NB4 (cell line): ENCODE measurements at regions not wholly inside any gene's neighbourhood (a gene's known extent, or its start where the extent isn't known, plus 50 kb on each side); places are given as distances from the start of the nearest gene placed in this dataset.

ENCODE experiments used
- DNase-seq: peaks from one replicate; pipeline ENCODE4 v3.0.0; 2010; ENCODE audit warnings: low read depth
- H3K4me3 ChIP-seq: one replicate; pipeline ENCODE4 v1.5.1; 2011; ENCODE audit warnings: mild to moderate bottlenecking, low read depth, low read length, moderate library complexity
- MYC ChIP-seq: IDR thresholded peaks from 2 replicates; pipeline ENCODE4 v1.6.1; 2011; ENCODE audit warnings: low read depth, low read length
- POLR2A ChIP-seq: IDR thresholded peaks from 2 replicates; pipeline ENCODE4 v1.6.1; 2011; ENCODE audit warnings: mild to moderate bottlenecking; ENCODE audit not compliant: insufficient read length; ENCODE audit errors: extremely low read depth
- TF ChIP-seq, protein P1 (sequence below): IDR thresholded peaks from one replicate; pipeline ENCODE4 v1.5.1; 2012; ENCODE audit warnings: low read depth, low read length
- TF ChIP-seq, protein P2 (sequence below): IDR thresholded peaks from 2 replicates; pipeline ENCODE4 v1.6.1; 2011; ENCODE audit warnings: low read depth, low read length

DNA sequence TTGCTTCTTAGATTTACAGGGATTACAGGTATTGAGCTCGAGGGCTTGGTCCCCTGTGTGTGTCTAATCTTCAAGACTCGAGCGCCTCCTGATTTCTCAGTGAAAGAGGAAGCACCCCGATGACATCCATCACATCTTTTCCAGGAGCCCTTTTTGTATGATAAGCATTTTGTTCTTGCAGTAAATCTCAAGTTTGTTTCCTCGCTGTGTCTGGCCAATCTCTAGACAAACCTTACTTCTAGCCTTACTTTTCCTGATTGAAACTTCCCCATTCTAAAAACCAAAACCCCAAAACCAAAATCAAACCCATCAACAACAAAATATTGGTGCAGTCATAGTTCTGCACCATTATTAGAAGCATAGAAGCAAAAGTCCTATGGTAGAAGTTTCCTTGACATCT lies 286.0 kb downstream of the NFKBIZ start:
- no peak for DNase-seq
- H3K4me3 ChIP-seq, result no peak overlapping the region
- TF ChIP-seq, protein P1, sequence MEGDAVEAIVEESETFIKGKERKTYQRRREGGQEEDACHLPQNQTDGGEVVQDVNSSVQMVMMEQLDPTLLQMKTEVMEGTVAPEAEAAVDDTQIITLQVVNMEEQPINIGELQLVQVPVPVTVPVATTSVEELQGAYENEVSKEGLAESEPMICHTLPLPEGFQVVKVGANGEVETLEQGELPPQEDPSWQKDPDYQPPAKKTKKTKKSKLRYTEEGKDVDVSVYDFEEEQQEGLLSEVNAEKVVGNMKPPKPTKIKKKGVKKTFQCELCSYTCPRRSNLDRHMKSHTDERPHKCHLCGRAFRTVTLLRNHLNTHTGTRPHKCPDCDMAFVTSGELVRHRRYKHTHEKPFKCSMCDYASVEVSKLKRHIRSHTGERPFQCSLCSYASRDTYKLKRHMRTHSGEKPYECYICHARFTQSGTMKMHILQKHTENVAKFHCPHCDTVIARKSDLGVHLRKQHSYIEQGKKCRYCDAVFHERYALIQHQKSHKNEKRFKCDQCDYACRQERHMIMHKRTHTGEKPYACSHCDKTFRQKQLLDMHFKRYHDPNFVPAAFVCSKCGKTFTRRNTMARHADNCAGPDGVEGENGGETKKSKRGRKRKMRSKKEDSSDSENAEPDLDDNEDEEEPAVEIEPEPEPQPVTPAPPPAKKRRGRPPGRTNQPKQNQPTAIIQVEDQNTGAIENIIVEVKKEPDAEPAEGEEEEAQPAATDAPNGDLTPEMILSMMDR, result no peak
- TF ChIP-seq, protein P2, sequence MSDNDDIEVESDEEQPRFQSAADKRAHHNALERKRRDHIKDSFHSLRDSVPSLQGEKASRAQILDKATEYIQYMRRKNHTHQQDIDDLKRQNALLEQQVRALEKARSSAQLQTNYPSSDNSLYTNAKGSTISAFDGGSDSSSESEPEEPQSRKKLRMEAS, result no peak
- TF ChIP-seq MYC (no peak), POLR2A (no peak)

DNA sequence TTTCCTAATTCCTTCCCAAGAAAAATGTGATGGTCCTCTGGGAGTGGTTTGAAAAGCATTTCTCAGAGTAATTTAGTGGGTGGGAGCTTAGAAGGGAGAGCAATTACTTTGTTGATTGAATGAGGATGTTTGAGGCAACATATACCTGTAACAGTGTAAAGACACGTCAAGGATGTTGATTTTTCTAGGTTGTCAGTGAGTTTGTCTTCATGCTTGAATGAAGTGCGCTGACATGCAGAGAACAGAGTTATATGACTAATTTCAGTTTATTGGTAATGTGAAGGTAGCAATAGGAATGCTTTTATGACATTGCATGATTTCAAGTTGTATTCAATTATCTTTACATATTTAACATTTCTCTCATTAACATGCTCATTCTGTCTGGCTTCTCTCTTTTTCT lies 286.9 kb downstream of the NFKBIZ start:
- no peak for DNase-seq
- no peak overlapping the region for H3K4me3 ChIP-seq
- TF ChIP-seq MYC (no peak), POLR2A (no peak)
- TF ChIP-seq, protein P2, result no peak
- TF ChIP-seq, protein P1, result no peak

DNA sequence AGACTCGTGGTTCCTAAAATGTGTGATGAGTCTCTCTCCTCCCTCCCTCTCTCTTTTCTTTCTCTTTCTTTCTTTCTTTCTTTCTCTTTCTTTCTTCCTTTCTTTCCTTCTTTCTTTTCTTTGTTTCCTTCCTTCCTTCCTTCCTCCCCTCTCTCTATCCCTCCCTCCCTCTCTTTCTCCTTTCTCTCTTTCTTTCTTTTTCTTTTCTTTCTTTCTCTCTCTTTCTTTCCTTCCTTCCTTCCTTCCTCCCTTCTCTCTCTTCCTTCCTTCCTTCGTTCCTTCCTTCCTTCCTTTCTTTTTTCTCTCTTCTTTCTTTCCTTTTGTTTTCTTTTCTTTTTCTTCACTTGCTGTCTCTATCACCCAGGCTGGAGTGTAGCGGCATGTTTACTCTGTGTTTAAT lies 290.8 kb downstream of the NFKBIZ start:
- TF ChIP-seq, protein P1, result no peak
- TF ChIP-seq POLR2A (no peak), MYC (no peak)
- TF ChIP-seq, protein P2, result no peak
- no peak overlapping the region for H3K4me3 ChIP-seq
- no peak for DNase-seq

DNA sequence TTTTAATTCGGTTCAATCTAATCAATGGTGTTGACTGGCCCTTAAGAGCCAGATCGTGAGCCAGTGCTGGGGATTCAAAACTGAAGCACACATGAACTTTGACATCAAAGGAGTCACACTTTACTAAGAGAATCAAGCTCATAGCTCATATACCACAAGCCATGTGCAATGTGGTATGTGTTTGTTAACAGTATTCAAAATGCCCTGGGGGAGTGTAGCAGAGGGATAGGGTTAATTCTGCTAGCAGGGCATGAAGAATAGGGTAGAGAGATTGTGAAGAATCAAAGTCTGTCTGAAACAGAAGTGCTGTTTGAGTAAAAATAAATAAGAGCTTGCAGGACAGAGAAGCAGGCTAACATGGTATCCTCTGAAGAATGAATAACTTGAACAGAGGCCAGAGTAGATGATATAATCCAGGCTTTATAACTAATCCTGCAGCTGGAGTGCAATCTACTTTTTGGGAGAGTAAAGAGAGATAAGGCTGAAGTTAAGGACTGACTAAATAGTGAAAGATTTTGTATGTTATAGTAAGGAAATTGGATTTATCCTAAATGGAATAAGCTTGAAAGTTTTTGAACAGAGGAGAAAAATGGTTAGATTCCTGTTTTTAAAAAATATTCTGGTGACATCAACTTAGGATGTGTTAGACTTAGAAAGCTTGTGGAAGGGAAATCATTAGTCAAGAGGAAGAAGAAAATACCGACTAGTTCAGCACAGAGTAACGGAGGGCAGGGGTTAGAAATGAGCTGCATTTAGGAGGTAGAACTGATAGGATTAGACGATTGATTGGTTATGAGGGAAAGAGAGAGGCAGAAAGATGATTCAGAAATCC lies 292.0 kb downstream of the NFKBIZ start:
- no peak for DNase-seq
- no peak for TF ChIP-seq POLR2A
- TF ChIP-seq, protein P1, result no peak
- H3K4me3 ChIP-seq, result no peak overlapping the region

DNA sequence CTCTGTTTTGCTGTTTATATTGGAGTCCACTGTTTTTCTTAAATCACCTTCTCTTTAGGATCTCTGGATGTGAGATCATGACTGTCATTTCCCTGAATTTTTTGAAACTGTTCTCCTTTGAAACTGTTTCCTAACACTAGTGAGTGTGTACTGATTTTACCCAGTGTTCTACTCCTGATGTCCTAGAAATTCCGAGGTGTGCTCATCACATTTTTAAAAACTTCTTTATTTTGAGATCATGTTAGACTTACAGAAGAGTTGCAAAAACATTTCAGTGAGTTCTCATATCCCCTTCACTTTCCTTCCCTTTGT lies 292.6 kb downstream of the NFKBIZ start:
- no peak for DNase-seq
- TF ChIP-seq, protein P1, result no peak
- no peak for TF ChIP-seq MYC
- TF ChIP-seq POLR2A, result no peak
- TF ChIP-seq, protein P2, result no peak
- no peak overlapping the region for H3K4me3 ChIP-seq
